ENCODE measurements at regions not wholly inside any gene's neighbourhood (a gene's known extent, or its start where the extent isn't known, plus 50 kb on each side); places are given as distances from the start of the nearest gene placed in this dataset.

GRCh38 chr22:47963660-47964059 is 1201.2 kb downstream of the TBC1D22A start:
- DNase-seq (no peak), ATAC-seq (no peak)
- no peaks in the 10 kb centered on the region for H3K36me3 ChIP-seq
- no peak overlapping the region for H3K27ac ChIP-seq
- WGBS, 4 donors = 79 to 84% (median 80%) methylated on average over 6 of the region's 6 CpGs
- no peak overlapping the region for H3K4me3 ChIP-seq
- no peak for TF ChIP-seq POLR2A (IDR thresholded peaks at IDR 0.05)
- TF ChIP-seq, protein P1, sequence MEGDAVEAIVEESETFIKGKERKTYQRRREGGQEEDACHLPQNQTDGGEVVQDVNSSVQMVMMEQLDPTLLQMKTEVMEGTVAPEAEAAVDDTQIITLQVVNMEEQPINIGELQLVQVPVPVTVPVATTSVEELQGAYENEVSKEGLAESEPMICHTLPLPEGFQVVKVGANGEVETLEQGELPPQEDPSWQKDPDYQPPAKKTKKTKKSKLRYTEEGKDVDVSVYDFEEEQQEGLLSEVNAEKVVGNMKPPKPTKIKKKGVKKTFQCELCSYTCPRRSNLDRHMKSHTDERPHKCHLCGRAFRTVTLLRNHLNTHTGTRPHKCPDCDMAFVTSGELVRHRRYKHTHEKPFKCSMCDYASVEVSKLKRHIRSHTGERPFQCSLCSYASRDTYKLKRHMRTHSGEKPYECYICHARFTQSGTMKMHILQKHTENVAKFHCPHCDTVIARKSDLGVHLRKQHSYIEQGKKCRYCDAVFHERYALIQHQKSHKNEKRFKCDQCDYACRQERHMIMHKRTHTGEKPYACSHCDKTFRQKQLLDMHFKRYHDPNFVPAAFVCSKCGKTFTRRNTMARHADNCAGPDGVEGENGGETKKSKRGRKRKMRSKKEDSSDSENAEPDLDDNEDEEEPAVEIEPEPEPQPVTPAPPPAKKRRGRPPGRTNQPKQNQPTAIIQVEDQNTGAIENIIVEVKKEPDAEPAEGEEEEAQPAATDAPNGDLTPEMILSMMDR (IDR thresholded peaks at IDR 0.05) = no peak
- peaks cover 0 to 3% (median 0%) of the 10 kb centered on the region in 9 donors for H3K27me3 ChIP-seq
- no peaks in the 10 kb centered on the region for H3K4me1 ChIP-seq
- H3K9me3 ChIP-seq = peaks cover 0 to 6% (median 0%) of the 10 kb centered on the region in 12 donors
- intact Hi-C loops (cut with DNase I) = no loop called here

DNA sequence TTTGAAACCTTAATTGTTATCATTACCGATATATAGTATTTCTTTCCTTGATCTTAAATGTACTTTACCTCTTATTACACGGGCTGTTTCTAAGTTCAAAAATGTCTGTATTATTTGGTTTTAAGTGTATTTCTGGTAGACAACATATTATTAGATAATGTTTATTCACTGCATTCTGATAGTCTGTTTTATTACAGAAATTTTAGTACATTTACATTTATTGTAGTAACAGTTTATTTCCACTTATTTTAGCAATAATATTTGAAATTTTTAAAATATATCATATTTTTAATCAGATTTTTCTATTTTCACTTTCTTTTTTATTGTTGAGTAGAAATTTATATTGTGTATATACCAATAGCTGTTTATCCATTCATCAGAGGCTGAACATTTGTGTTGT is 1195.2 kb downstream of the TBC1D22A start:
- TF ChIP-seq POLR2A (IDR thresholded peaks at IDR 0.05) = no peak
- TF ChIP-seq, protein P1 (IDR thresholded peaks at IDR 0.05) = no peak
- Histone ChIP-seq H3K36me3 (no peaks in the 10 kb centered on the region), H3K27ac (no peak overlapping the region), H3K9me3 (peaks cover 0 to 22% (median 11%) of the 10 kb centered on the region in 12 donors), H3K4me1 (no peaks in the 10 kb centered on the region), H3K4me3 (no peak overlapping the region), H3K27me3 (peaks cover 0 to 6% (median 0%) of the 10 kb centered on the region in 9 donors)
- intact Hi-C loops (cut with DNase I) = no loop called here
- 78 to 83% (median 79%) methylated on average over 2 of the region's 2 CpGs for WGBS, 4 donors
- ATAC-seq = no peak
- DNase-seq = no peak

DNA sequence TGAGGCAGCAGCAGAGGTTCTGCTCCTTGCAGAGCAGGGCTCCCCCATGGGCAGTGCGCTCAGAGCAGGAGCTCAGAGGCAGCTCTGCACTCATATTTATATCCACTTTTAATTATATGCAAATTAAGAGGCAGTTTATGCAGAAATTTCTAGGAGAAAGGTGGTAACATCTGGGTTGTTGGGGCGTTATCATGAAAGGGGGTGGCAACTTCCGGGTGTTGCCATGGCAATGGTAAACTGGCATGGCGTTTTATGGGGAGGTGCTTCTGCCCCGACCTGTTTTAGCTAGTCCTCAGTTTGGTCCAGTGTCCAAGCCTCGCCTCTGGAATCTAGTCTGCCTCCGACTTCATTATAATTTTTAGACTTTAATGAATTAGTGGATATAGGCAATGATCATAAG is 1191.7 kb downstream of the TBC1D22A start:
- no peak overlapping the region for H3K4me3 ChIP-seq
- no peak for DNase-seq
- peaks cover 0 to 27% (median 10%) of the 10 kb centered on the region in 12 donors for H3K9me3 ChIP-seq
- TF ChIP-seq POLR2A (IDR thresholded peaks at IDR 0.05) = no peak
- TF ChIP-seq, protein P1 (IDR thresholded peaks at IDR 0.05) = no peak
- WGBS, 4 donors = 74 to 78% (median 75%) methylated on average over 7 of the region's 7 CpGs
- H3K4me1 ChIP-seq = no peaks in the 10 kb centered on the region
- no peak overlapping the region for H3K27ac ChIP-seq
- no peak for ATAC-seq
- intact Hi-C loops (cut with DNase I) = no loop called here
- H3K36me3 ChIP-seq = no peaks in the 10 kb centered on the region
- H3K27me3 ChIP-seq = peaks cover 0 to 11% (median 0%) of the 10 kb centered on the region in 9 donors

DNA sequence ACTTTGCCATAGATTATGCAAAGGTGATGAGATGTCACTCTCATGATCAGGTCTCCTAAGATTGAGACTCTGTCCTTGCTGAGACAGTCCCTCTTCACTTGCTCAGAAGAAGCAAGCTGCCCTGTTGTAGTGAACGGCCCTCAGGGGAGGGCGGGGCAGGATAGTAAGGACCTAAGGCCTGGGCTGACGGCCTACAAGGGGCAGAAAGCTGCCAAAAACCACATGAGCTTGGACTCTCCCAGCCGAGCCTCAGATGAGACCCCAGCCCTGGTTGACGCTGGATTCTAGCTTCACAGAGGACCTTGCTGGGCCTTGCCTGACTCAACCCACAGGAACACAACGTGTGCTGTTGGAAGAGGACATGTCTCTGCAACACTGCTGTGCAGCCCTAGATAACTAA is 1182.5 kb downstream of the TBC1D22A start:
- no peaks in the 10 kb centered on the region for H3K4me1 ChIP-seq
- H3K36me3 ChIP-seq = no peaks in the 10 kb centered on the region
- ATAC-seq (no peak), DNase-seq (no peak)
- WGBS, 4 donors = 58 to 76% (median 70%) methylated on average over 4 to 6 of the region's 6 CpGs
- H3K4me3 ChIP-seq = no peak overlapping the region
- H3K27ac ChIP-seq = no peak overlapping the region
- H3K9me3 ChIP-seq = no peaks in the 10 kb centered on the region
- H3K27me3 ChIP-seq = peaks cover 0 to 5% (median 0%) of the 10 kb centered on the region in 9 donors
- intact Hi-C loops (cut with DNase I) = loop anchor here in 1 of 10 donors (10.0 kb wide), 1 partner anchor 60 kb away; no protein-coding TSS in a partner anchor
- no peak for TF ChIP-seq POLR2A (IDR thresholded peaks at IDR 0.05)
- TF ChIP-seq, protein P1 (IDR thresholded peaks at IDR 0.05) = no peak

Measured in heart left ventricle (tissue), 16 donors.